ENCODE measurements at regions not wholly inside any gene's neighbourhood (a gene's known extent, or its start where the extent isn't known, plus 50 kb on each side); places are given as distances from the start of the nearest gene placed in this dataset.

GRCh38 chr3:150168698-150169097, 198.0 kb upstream of the PFN2 start:
- TF ChIP-seq ZFX (IDR thresholded peaks at IDR 0.05) = no peak
- no peak for TF ChIP-seq CTCF (conservative IDR thresholded peaks at IDR 0.05)

All from C4-2B (cell line).